GM13977 (cell line): ENCODE measurements at regions not wholly inside any gene's neighbourhood (a gene's known extent, or its start where the extent isn't known, plus 50 kb on each side); places are given as distances from the start of the nearest gene placed in this dataset.

Source experiments
- DNase-seq: peaks from one replicate; pipeline ENCODE4 v3.0.0; 2012; ENCODE audit warnings: low spot score
- CTCF ChIP-seq: IDR thresholded peaks from 2 replicates; pipeline ENCODE4 v1.5.1; 2012; ENCODE audit warnings: mild to moderate bottlenecking, control low read depth; ENCODE audit not compliant: insufficient read depth; ENCODE audit errors: extremely low read depth, missing control alignments
- in situ Hi-C: fragments of 300-500 bp; cut with MboI; formaldehyde crosslinking; loops from one replicate; pipeline ENCODE4 v1.12.0; 2022; ENCODE audit warnings: low sequenced_read_pairs, low pct_unique_long_range_greater_than_20kb, mixed read lengths, inconsistent platforms; ENCODE audit not compliant: unreplicated experiment

GRCh38 chr16:59400830-59401229, 666.7 kb upstream of the GOT2 start:
- in situ Hi-C loops = no loop called here
- DNase-seq = no peak

GRCh38 chr16:59397638-59398037, 663.5 kb upstream of the GOT2 start:
- in situ Hi-C loops = no loop called here
- no peak for TF ChIP-seq CTCF
- no peak for DNase-seq

More at GRCh38 chr16:59400830-59401229, 666.7 kb upstream of the GOT2 start:
- no peak for TF ChIP-seq CTCF

- in situ Hi-C loops = no loop called here
- TF ChIP-seq CTCF = no peak
- no peak for DNase-seq
These were observed 660.4 kb upstream of the GOT2 start for GRCh38 chr16:59394526-59394925.

GRCh38 chr16:59392911-59393310, 658.8 kb upstream of the GOT2 start:
- DNase-seq = no peak
- TF ChIP-seq CTCF = no peak
- in situ Hi-C loops = no loop called here

GRCh38 chr16:59391617-59392364, 657.7 kb upstream of the GOT2 start:
- DNase-seq = no peak
- in situ Hi-C loops = no loop called here
- TF ChIP-seq CTCF = no peak

GRCh38 chr16:59385959-59386358, 651.8 kb upstream of the GOT2 start:
- DNase-seq = no peak
- no peak for TF ChIP-seq CTCF
- in situ Hi-C loops = no loop called here
